ENCODE measurements at regions not wholly inside any gene's neighbourhood (a gene's known extent, or its start where the extent isn't known, plus 50 kb on each side); places are given as distances from the start of the nearest gene placed in this dataset.
A peak's percentile ranks its signal among the peaks of the same experiment; 100 is the strongest.
"Not testable (repeated sequence)": the region's sequence is repeated elsewhere in the genome, so short reads cannot be mapped to it uniquely, and the experiment has no call there.

GRCh38 chr9:43089337-43089736 is 905.9 kb downstream of the SPATA31A6 start:
- not testable (repeated sequence) for DNase-seq

GRCh38 chr9:43110376-43110775 is 926.9 kb downstream of the SPATA31A6 start:
- DNase-seq: not testable (repeated sequence)

GRCh38 chr9:43112846-43113245 is 929.4 kb downstream of the SPATA31A6 start:
- DNase-seq: not testable (repeated sequence)

- DNase-seq: not testable (repeated sequence)
Observed at GRCh38 chr9:43115813-43116229, 932.4 kb downstream of the SPATA31A6 start.

- not testable (repeated sequence) for DNase-seq
Observed at GRCh38 chr9:43118088-43118865, 934.8 kb downstream of the SPATA31A6 start.

- DNase-seq: not testable (repeated sequence)
Observed at GRCh38 chr9:43119565-43119964, 936.1 kb downstream of the SPATA31A6 start.

GRCh38 chr9:43119978-43120377 is 936.5 kb downstream of the SPATA31A6 start:
- DNase-seq: not testable (repeated sequence)

- DNase-seq: not testable (repeated sequence)
Observed at GRCh38 chr9:43125894-43126293, 942.4 kb downstream of the SPATA31A6 start.

GRCh38 chr9:43127026-43127775 is 943.7 kb downstream of the SPATA31A6 start:
- DNase-seq: not testable (repeated sequence)

- DNase-seq: not testable (repeated sequence)
Observed at GRCh38 chr9:43127949-43128348, 944.5 kb downstream of the SPATA31A6 start.

GRCh38 chr9:43130744-43131171 is 947.3 kb downstream of the SPATA31A6 start:
- DNase-seq: peak in 1 of 2 experiments; percentile 19

- DNase-seq: peak; percentile 46 to 49
Observed at GRCh38 chr9:43135440-43135839, 952.0 kb downstream of the SPATA31A6 start.

- DNase-seq: not testable (repeated sequence)
Observed at GRCh38 chr9:43138909-43139308, 955.5 kb downstream of the SPATA31A6 start.

- DNase-seq: not testable (repeated sequence)
Observed at GRCh38 chr9:43139349-43139748, 955.9 kb downstream of the SPATA31A6 start.

- DNase-seq: peak in 1 of 2 experiments; percentile 52
Observed at GRCh38 chr9:43139878-43140608, 956.6 kb downstream of the SPATA31A6 start.

All from SW 1271 (cell line).